Endothelial cell of umbilical vein (primary cell): ENCODE measurements at regions not wholly inside any gene's neighbourhood (a gene's known extent, or its start where the extent isn't known, plus 50 kb on each side); places are given as distances from the start of the nearest gene placed in this dataset.

ENCODE experiments used
- BruUV-seq: library from RNA; stranded (reverse); fragments of 400-500 nt; replicated peaks from 2 replicates; lab custom pipeline; 2021; lab: Mats Ljungman, UMichigan
- CTCF ChIA-PET: fragments of 300-600, 350-600 bp; sonication (Branson Sonifier 250); formaldehyde crosslinking; loops from one replicate; lab custom pipeline; 2021; ENCODE audit warnings: antibody characterized with exemption, inconsistent platforms; lab: Charles Lee
- POLR2A ChIA-PET: fragments of 300-600, 350-600 bp; sonication (Branson Sonifier 250); formaldehyde crosslinking; loops from one replicate; lab custom pipeline; 2021; ENCODE audit warnings: antibody characterized with exemption, inconsistent platforms; lab: Charles Lee
- DNase-seq: peaks from one replicate; pipeline ENCODE4 v3.0.0-alpha.2; 2011; ENCODE audit warnings: low read depth, low spot score
- FAIRE-seq: peaks from 2 replicates; lab custom pipeline; 2011; peaks lifted over from hg19 to GRCh38; lab: Jason Lieb, UNC
- H2AFZ ChIP-seq: 2 replicates; pipeline ENCODE4 v1.6.0; 2012; ENCODE audit warnings: low read depth, low read length, control low read depth, inconsistent platforms
- H3K27ac ChIP-seq: 2 replicates; pipeline ENCODE4 v1.5.1; 2011; ENCODE audit warnings: low read depth, mild to moderate bottlenecking, control low read depth, low read length, moderate library complexity; ENCODE audit not compliant: insufficient read depth
- H3K27me3 ChIP-seq, 2 experiments: 2 replicates each; pipeline versions ENCODE4 v1.6.0 to v1.6.1; 2011; ENCODE audit warnings: low read length in 2 of 2, mixed read lengths in 1 of 2; ENCODE audit not compliant: control insufficient read depth in 2 of 2, insufficient read depth in 2 of 2
- H3K36me3 ChIP-seq, 2 experiments: 2 replicates in 1 of 2; 3 replicates in 1 of 2; pipeline ENCODE4 v1.5.1; 2011; ENCODE audit warnings: low read length in 2 of 2, mild to moderate bottlenecking in 1 of 2, moderate library complexity in 1 of 2; ENCODE audit not compliant: control insufficient read depth in 2 of 2, insufficient read depth in 2 of 2; ENCODE audit errors: extremely low read depth in 1 of 2
- H3K4me1 ChIP-seq: 3 replicates; pipeline ENCODE4 v1.5.1; 2011; ENCODE audit warnings: mild to moderate bottlenecking, low read length; ENCODE audit not compliant: control insufficient read depth, insufficient read depth; ENCODE audit errors: extremely low read depth
- H3K4me2 ChIP-seq: 2 replicates; pipeline ENCODE4 v1.6.1; 2011; ENCODE audit warnings: low read length, control low read depth, mixed read lengths; ENCODE audit not compliant: insufficient read depth
- H3K4me3 ChIP-seq, 3 experiments: fragments of 200-600 bp in 1 of 3; sonication (generic), shearing (Covaris generic) in 1 of 3; replicated peaks in 1 of 3; 2 replicates each; pipeline ENCODE4 v1.5.1; 2011 to 2016; ENCODE audit warnings: control low read depth in 3 of 3, low read length in 3 of 3, mild to moderate bottlenecking in 2 of 3, inconsistent platforms in 1 of 3, low read depth in 1 of 3, moderate library complexity in 1 of 3; ENCODE audit not compliant: insufficient read depth in 1 of 3
- H3K79me2 ChIP-seq: 2 replicates; pipeline ENCODE4 v1.6.0; 2012; ENCODE audit warnings: low read length, inconsistent platforms; ENCODE audit not compliant: control insufficient read depth, insufficient read depth
- H3K9ac ChIP-seq: replicated peaks from 2 replicates; pipeline ENCODE3; 2011; ENCODE audit warnings: low read length, control low read depth; ENCODE audit not compliant: insufficient read depth; ENCODE audit errors: extremely low read depth
- H3K9me1 ChIP-seq: replicated peaks from 3 replicates; pipeline ENCODE4 v1.6.0; 2011; ENCODE audit warnings: mild to moderate bottlenecking, low read length; ENCODE audit not compliant: control insufficient read depth, insufficient read depth; ENCODE audit errors: extremely low read depth
- H3K9me3 ChIP-seq: replicated peaks from 2 replicates; pipeline ENCODE4 v1.5.1; 2012; ENCODE audit warnings: low read length, inconsistent platforms; ENCODE audit not compliant: control insufficient read depth, insufficient read depth
- H4K20me1 ChIP-seq: replicated peaks from 2 replicates; pipeline ENCODE3; 2011; ENCODE audit warnings: mild to moderate bottlenecking, low read length; ENCODE audit not compliant: control insufficient read depth, insufficient read depth; ENCODE audit errors: extremely low read depth
- EZH2 ChIP-seq: IDR thresholded peaks from 2 replicates; pipeline ENCODE4 v1.6.1; 2012; ENCODE audit warnings: borderline replicate concordance, low read depth, mild to moderate bottlenecking, moderate library complexity, low read length, inconsistent platforms; ENCODE audit not compliant: severe bottlenecking
- FOS ChIP-seq: IDR thresholded peaks from 2 replicates; pipeline ENCODE4 v1.6.1; 2011; ENCODE audit warnings: mild to moderate bottlenecking, low read length, moderate library complexity, borderline replicate concordance; ENCODE audit not compliant: insufficient read depth
- GATA2 ChIP-seq: IDR thresholded peaks from 2 replicates; pipeline ENCODE4 v1.7.0; 2011; ENCODE audit warnings: low read depth, mild to moderate bottlenecking, moderate library complexity, mixed read lengths, low read length; ENCODE audit not compliant: insufficient read length, insufficient read depth
- JUN ChIP-seq: IDR thresholded peaks from 2 replicates; pipeline ENCODE4 v1.6.1; 2011; ENCODE audit warnings: borderline replicate concordance, low read depth; ENCODE audit not compliant: insufficient read length, insufficient read depth
- MYC ChIP-seq: IDR thresholded peaks from one replicate; pipeline ENCODE4 v1.6.1; 2011; ENCODE audit warnings: mild to moderate bottlenecking, low read depth, low read length
- POLR2A ChIP-seq: IDR thresholded peaks from 2 replicates; pipeline ENCODE4 v1.6.1; 2012; ENCODE audit warnings: low read depth, mild to moderate bottlenecking, control low read depth, low read length
- POLR2AphosphoS5 ChIP-seq: IDR thresholded peaks from 2 replicates; pipeline ENCODE4 v1.6.1; 2012; ENCODE audit warnings: low read depth, mild to moderate bottlenecking, control low read depth, low read length, moderate library complexity; ENCODE audit not compliant: insufficient read depth
- dilution Hi-C: fragments of 300-500 bp; cut with MboI; formaldehyde crosslinking; loops from one replicate; pipeline ENCODE4 v1.15.0; 2019; ENCODE audit warnings: low sequenced_read_pairs; ENCODE audit not compliant: extremely low pct_ligation_motif_present
- intact Hi-C: fragments of 100-400 bp; cut with micrococcal nuclease; formaldehyde crosslinking; loops from one replicate; pipeline ENCODE4 v1.10.0; 2022
- TF ChIP-seq, protein P1 (sequence below), 2 donors: IDR thresholded peaks; 1 replicate in 1 of 2; 2 replicates in 1 of 2; pipeline ENCODE4 v1.5.1; 2011; ENCODE audit warnings: low read length in 2 of 2, mild to moderate bottlenecking in 2 of 2, moderate library complexity in 2 of 2, control low read depth in 1 of 2, inconsistent platforms in 1 of 2, low read depth in 1 of 2; ENCODE audit not compliant: insufficient read depth in 1 of 2; ENCODE audit errors: extremely low read depth in 1 of 2
- TF ChIP-seq, protein P2 (sequence below): IDR thresholded peaks from 2 replicates; pipeline ENCODE4 v1.6.1; 2011; ENCODE audit not compliant: insufficient read depth, insufficient read length

DNA sequence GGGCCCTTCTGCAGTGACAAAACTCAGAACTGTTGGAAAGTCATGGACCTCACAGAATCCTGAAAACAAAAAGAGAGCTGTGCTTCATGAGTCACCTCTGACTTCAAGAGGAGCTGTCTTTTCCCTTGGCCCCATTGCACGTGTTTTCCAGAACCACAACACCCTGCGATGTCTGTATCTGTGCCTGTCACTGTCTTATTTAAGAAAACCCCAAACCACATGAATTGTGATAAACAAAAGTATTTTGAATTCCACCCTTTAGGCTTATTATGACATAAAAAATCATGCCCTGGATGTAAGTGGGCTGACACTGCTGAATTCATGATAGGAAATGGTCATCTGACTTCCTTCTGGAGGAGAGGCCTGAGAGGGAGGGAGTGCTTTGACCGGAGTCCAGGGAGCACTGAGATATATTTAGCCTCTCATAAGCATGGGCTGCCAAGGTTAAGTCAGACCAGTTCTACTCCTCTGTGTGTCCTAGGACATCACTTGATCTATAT is 96.4 kb upstream of the DUSP22 start:
- no peaks in the 10 kb centered on the region for H3K9me1 ChIP-seq
- CTCF ChIA-PET, result interaction anchor here (1.0 kb wide), 1 partner anchor 213 kb away, joined by 3 read pairs; no protein-coding TSS in a partner anchor
- TF ChIP-seq GATA2, result no peak
- TF ChIP-seq FOS, result no peak
- TF ChIP-seq POLR2A, result no peak
- TF ChIP-seq, protein P1, sequence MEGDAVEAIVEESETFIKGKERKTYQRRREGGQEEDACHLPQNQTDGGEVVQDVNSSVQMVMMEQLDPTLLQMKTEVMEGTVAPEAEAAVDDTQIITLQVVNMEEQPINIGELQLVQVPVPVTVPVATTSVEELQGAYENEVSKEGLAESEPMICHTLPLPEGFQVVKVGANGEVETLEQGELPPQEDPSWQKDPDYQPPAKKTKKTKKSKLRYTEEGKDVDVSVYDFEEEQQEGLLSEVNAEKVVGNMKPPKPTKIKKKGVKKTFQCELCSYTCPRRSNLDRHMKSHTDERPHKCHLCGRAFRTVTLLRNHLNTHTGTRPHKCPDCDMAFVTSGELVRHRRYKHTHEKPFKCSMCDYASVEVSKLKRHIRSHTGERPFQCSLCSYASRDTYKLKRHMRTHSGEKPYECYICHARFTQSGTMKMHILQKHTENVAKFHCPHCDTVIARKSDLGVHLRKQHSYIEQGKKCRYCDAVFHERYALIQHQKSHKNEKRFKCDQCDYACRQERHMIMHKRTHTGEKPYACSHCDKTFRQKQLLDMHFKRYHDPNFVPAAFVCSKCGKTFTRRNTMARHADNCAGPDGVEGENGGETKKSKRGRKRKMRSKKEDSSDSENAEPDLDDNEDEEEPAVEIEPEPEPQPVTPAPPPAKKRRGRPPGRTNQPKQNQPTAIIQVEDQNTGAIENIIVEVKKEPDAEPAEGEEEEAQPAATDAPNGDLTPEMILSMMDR (IDR thresholded peaks at IDR 0.05; ENCODE audit: extremely low read depth in 1 of 2, insufficient read depth in 1 of 2, low read depth in 1 of 2, low read length in 2 of 2), result no peak
- no peak for TF ChIP-seq POLR2AphosphoS5
- TF ChIP-seq JUN, result no peak
- no peak for TF ChIP-seq EZH2
- TF ChIP-seq, protein P2, sequence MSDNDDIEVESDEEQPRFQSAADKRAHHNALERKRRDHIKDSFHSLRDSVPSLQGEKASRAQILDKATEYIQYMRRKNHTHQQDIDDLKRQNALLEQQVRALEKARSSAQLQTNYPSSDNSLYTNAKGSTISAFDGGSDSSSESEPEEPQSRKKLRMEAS, result no peak
- no peak for TF ChIP-seq MYC

More for the DNA sequence above, 96.4 kb upstream of the DUSP22 start:
- dilution Hi-C loops (no loop called here), intact Hi-C loops (no loop called here)
- POLR2A ChIA-PET, result no interaction called here
- H3K4me3 ChIP-seq, result no peak overlapping the region
- H3K4me2 ChIP-seq, result no peak overlapping the region
- no peaks in the 10 kb centered on the region for H3K9me3 ChIP-seq
- no peaks in the 10 kb centered on the region for H3K27me3 ChIP-seq
- DNase-seq (no peak), FAIRE-seq (no peak)
- H3K36me3 ChIP-seq, result no peaks in the 10 kb centered on the region
- no peak overlapping the region for H3K27ac ChIP-seq
- H4K20me1 ChIP-seq, result no peaks in the 10 kb centered on the region
- no peak overlapping the region for H2AFZ ChIP-seq
- H3K79me2 ChIP-seq, result no peaks in the 10 kb centered on the region
- no peak overlapping the region for H3K9ac ChIP-seq
- no TSS peak for BruUV-seq
- no peaks in the 10 kb centered on the region for H3K4me1 ChIP-seq
